ENCODE measurements at regions not wholly inside any gene's neighbourhood (a gene's known extent, or its start where the extent isn't known, plus 50 kb on each side); places are given as distances from the start of the nearest gene placed in this dataset.

GRCh38 chr2:134183679-134184078 is 70.2 kb upstream of the MGAT5 start:
- 58% methylated on average over 9 of the region's 9 CpGs for WGBS (ENCODE audit: insufficient coverage, low coverage, missing lambda C conversion rate)
- Histone ChIP-seq H3K4me2 (ENCODE audit: insufficient read depth, low read length) (no peak overlapping the region), H3K79me2 (ENCODE audit: control insufficient read depth, insufficient read depth, low read length) (no peaks in the 10 kb centered on the region), H3K27me3 (ENCODE audit: control insufficient read depth in 2 of 2, insufficient read depth in 2 of 2, low read length in 2 of 2) (no peaks in the 10 kb centered on the region), H2AFZ (ENCODE audit: low read depth, low read length) (no peak overlapping the region), H4K20me1 (replicated peaks; ENCODE audit: control insufficient read depth, insufficient read depth, low read length) (no peaks in the 10 kb centered on the region; the same call in 1 of the 2 replicates), H3K9me1 (ENCODE audit: control insufficient read depth, insufficient read depth, low read length) (no peaks in the 10 kb centered on the region), H3K9ac (ENCODE audit: insufficient read depth in 1 of 2, low read depth in 2 of 2, low read length in 2 of 2) (no peak overlapping the region), H3K36me3 (ENCODE audit: control insufficient read depth, insufficient read depth, low read length) (no peaks in the 10 kb centered on the region), H3K4me3 (no peak overlapping the region), H3K4me1 (replicated peaks in 1 of 2; ENCODE audit: control insufficient read depth in 2 of 2, insufficient read depth in 2 of 2, low read length in 2 of 2) (no peaks in the 10 kb centered on the region), H3K27ac (ENCODE audit: extremely low read depth, low read depth, low read length) (no peak overlapping the region), H3K9me3 (replicated peaks; ENCODE audit: control insufficient read depth, insufficient read depth, low read depth, low read length) (no peaks in the 10 kb centered on the region)
- in situ Hi-C loops (cut with MboI) (no loop called here), intact Hi-C loops (cut with micrococcal nuclease) (no loop called here)
- ChIA-PET POLR2A (interaction anchor here (0.7 to 0.9 kb wide), 2 partner anchors 23 to 67 kb away, joined by 3 to 4 read pairs; no protein-coding TSS in a partner anchor), CTCF (ENCODE audit: low intra/inter-chr PET ratio) (no interaction called here)
- FAIRE-seq (no peak), DNase-seq (ENCODE audit: extremely low read depth in 1 of 4, low spot score in 3 of 4) (no peak), ATAC-seq (no peak)
- TF ChIP-seq C11orf30 (IDR thresholded peaks at IDR 0.05; ENCODE audit: low read depth) (peak; percentile 18; the same call in 1 of the 2 replicates), TAF7 (tag; IDR thresholded peaks at IDR 0.05) (no peak), NFRKB (IDR thresholded peaks at IDR 0.05; ENCODE audit: low read depth) (no peak), ZZZ3 (IDR thresholded peaks at IDR 0.05) (no peak), RBM34 (IDR thresholded peaks at IDR 0.05; ENCODE audit: borderline replicate concordance, insufficient read depth, low read length) (no peak)
- no TSS peak for BruUV-seq (replicated peaks)

GRCh38 chr2:134185639-134186038 is 68.2 kb upstream of the MGAT5 start:
- POLR2A ChIA-PET: no interaction called here
- Histone ChIP-seq H3K9me3 (replicated peaks; ENCODE audit: control insufficient read depth, insufficient read depth, low read depth, low read length) (no peaks in the 10 kb centered on the region), H3K79me2 (ENCODE audit: control insufficient read depth, insufficient read depth, low read length) (no peaks in the 10 kb centered on the region), H3K9me1 (ENCODE audit: control insufficient read depth, insufficient read depth, low read length) (no peaks in the 10 kb centered on the region), H3K27ac (ENCODE audit: extremely low read depth, low read depth, low read length) (no peak overlapping the region), H3K27me3 (ENCODE audit: control insufficient read depth in 2 of 2, insufficient read depth in 2 of 2, low read length in 2 of 2) (no peaks in the 10 kb centered on the region), H3K4me2 (ENCODE audit: insufficient read depth, low read length) (no peak overlapping the region), H3K4me1 (replicated peaks in 1 of 2; ENCODE audit: control insufficient read depth in 2 of 2, insufficient read depth in 2 of 2, low read length in 2 of 2) (no peaks in the 10 kb centered on the region), H3K4me3 (no peak overlapping the region), H2AFZ (ENCODE audit: low read depth, low read length) (no peak overlapping the region), H4K20me1 (replicated peaks; ENCODE audit: control insufficient read depth, insufficient read depth, low read length) (no peaks in the 10 kb centered on the region; the same call in 1 of the 2 replicates), H3K9ac (ENCODE audit: insufficient read depth in 1 of 2, low read depth in 2 of 2, low read length in 2 of 2) (no peak overlapping the region), H3K36me3 (ENCODE audit: control insufficient read depth, insufficient read depth, low read length) (no peaks in the 10 kb centered on the region)
- ATAC-seq (no peak), FAIRE-seq (no peak), DNase-seq (ENCODE audit: extremely low read depth in 1 of 4, low spot score in 3 of 4) (no peak)
- CTCF ChIA-PET (ENCODE audit: low intra/inter-chr PET ratio): no interaction called here
- 35% methylated on average over 3 of the region's 4 CpGs for WGBS (ENCODE audit: insufficient coverage, low coverage, missing lambda C conversion rate)
- intact Hi-C loops (cut with micrococcal nuclease): no loop called here
- in situ Hi-C loops (cut with MboI): no loop called here
- no TSS peak for BruUV-seq (replicated peaks)
- TF ChIP-seq RBBP5 (IDR thresholded peaks at IDR 0.05; ENCODE audit: borderline replicate concordance, insufficient read depth, low read length, poor library complexity, severe bottlenecking) (no peak), BRF2 (IDR thresholded peaks at IDR 0.05; ENCODE audit: borderline replicate concordance, insufficient read depth, insufficient read length) (no peak), NFATC3 (IDR thresholded peaks at IDR 0.05) (no peak), NFRKB (IDR thresholded peaks at IDR 0.05; ENCODE audit: low read depth) (no peak), FUS (optimal IDR thresholded peaks at IDR 0.05; ENCODE audit: low read depth, low read length) (no peak), TCF7L2 (IDR thresholded peaks at IDR 0.05; ENCODE audit: low read depth, low read length) (no peak)
- TF ChIP-seq, protein P1, sequence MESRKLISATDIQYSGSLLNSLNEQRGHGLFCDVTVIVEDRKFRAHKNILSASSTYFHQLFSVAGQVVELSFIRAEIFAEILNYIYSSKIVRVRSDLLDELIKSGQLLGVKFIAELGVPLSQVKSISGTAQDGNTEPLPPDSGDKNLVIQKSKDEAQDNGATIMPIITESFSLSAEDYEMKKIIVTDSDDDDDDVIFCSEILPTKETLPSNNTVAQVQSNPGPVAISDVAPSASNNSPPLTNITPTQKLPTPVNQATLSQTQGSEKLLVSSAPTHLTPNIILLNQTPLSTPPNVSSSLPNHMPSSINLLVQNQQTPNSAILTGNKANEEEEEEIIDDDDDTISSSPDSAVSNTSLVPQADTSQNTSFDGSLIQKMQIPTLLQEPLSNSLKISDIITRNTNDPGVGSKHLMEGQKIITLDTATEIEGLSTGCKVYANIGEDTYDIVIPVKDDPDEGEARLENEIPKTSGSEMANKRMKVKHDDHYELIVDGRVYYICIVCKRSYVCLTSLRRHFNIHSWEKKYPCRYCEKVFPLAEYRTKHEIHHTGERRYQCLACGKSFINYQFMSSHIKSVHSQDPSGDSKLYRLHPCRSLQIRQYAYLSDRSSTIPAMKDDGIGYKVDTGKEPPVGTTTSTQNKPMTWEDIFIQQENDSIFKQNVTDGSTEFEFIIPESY (CRISPR knock-in tag; IDR thresholded peaks at IDR 0.05): no peak
- TF ChIP-seq, protein P2, sequence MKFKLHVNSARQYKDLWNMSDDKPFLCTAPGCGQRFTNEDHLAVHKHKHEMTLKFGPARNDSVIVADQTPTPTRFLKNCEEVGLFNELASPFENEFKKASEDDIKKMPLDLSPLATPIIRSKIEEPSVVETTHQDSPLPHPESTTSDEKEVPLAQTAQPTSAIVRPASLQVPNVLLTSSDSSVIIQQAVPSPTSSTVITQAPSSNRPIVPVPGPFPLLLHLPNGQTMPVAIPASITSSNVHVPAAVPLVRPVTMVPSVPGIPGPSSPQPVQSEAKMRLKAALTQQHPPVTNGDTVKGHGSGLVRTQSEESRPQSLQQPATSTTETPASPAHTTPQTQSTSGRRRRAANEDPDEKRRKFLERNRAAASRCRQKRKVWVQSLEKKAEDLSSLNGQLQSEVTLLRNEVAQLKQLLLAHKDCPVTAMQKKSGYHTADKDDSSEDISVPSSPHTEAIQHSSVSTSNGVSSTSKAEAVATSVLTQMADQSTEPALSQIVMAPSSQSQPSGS (CRISPR knock-in tag; IDR thresholded peaks at IDR 0.05): no peak
